PC-3 (cell line): ENCODE measurements at regions not wholly inside any gene's neighbourhood (a gene's known extent, or its start where the extent isn't known, plus 50 kb on each side); places are given as distances from the start of the nearest gene placed in this dataset.

Experiments used
- ATAC-seq: fragments of 200-7000 bp; cut with Tn5 transposase; 2 replicates; pipeline ENCODE4 v1.9.1; 2020; ENCODE audit warnings: mild to moderate bottlenecking, moderate library complexity
- BruUV-seq: library from RNA; stranded (reverse); fragments of 400-500 nt; replicated peaks from 2 replicates; lab custom pipeline; 2021; lab: Mats Ljungman, UMichigan
- CTCF ChIA-PET: fragments of 300-600 bp; sonication (Branson Sonifier 250); formaldehyde crosslinking; loops from one replicate; lab custom pipeline; 2022; ENCODE audit warnings: antibody characterized with exemption; lab: Charles Lee
- POLR2A ChIA-PET: fragments of 300-600 bp; sonication (Branson Sonifier 250); formaldehyde crosslinking; loops from one replicate; lab custom pipeline; 2022; ENCODE audit warnings: antibody characterized with exemption; ENCODE audit not compliant: unreplicated experiment; lab: Charles Lee
- DNase-seq: peaks from one replicate; pipeline ENCODE4 v3.0.0-alpha.2; 2015
- H2AFZ ChIP-seq: fragments of 300-600 bp; sonication (generic); 2 replicates; pipeline ENCODE4 v1.6.0; 2016; ENCODE audit warnings: antibody characterized with exemption, low read length
- H3F3A ChIP-seq: fragments of 300-600 bp; sonication (generic); one replicate; pipeline ENCODE4 v1.6.0; 2017; ENCODE audit warnings: antibody characterized with exemption, low read length, control low read depth, mild to moderate bottlenecking; ENCODE audit not compliant: unreplicated experiment
- H3K27ac ChIP-seq: fragments of 300-600 bp; sonication (generic); 2 replicates; pipeline ENCODE4 v1.5.1; 2016; ENCODE audit warnings: mild to moderate bottlenecking, low read length
- H3K27me3 ChIP-seq: fragments of 300-600 bp; sonication (generic); 2 replicates; pipeline ENCODE4 v1.6.1; 2016; ENCODE audit warnings: low read length, mixed read lengths
- H3K36me3 ChIP-seq: fragments of 300-600 bp; sonication (generic); 2 replicates; pipeline ENCODE4 v1.6.1; 2016; ENCODE audit warnings: low read depth, mixed run types, low read length, mixed read lengths
- H3K4me1 ChIP-seq: fragments of 300-600 bp; sonication (generic); 2 replicates; pipeline ENCODE4 v1.5.1; 2016; ENCODE audit warnings: low read length; ENCODE audit not compliant: insufficient read depth
- H3K4me2 ChIP-seq: fragments of 300-600 bp; sonication (generic); 2 replicates; pipeline ENCODE4 v1.6.0; 2016; ENCODE audit warnings: low read length
- H3K4me3 ChIP-seq: fragments of 300-600 bp; sonication (generic); 2 replicates; pipeline ENCODE4 v1.5.1; 2016; ENCODE audit warnings: mild to moderate bottlenecking, low read length, mixed read lengths
- H3K79me2 ChIP-seq: fragments of 300-600 bp; sonication (generic); 2 replicates; pipeline ENCODE4 v1.6.1; 2017; ENCODE audit warnings: low read length, mixed read lengths
- H3K9ac ChIP-seq: fragments of 300-600 bp; sonication (generic); 2 replicates; pipeline ENCODE4 v1.6.0; 2016; ENCODE audit warnings: mild to moderate bottlenecking, low read length
- H3K9me2 ChIP-seq: fragments of 300-600 bp; sonication (generic); replicated peaks from 2 replicates; pipeline ENCODE4 v1.6.1; 2016; ENCODE audit warnings: mixed run types, low read length, mixed read lengths
- H3K9me3 ChIP-seq: fragments of 300-600 bp; sonication (generic); 2 replicates; pipeline ENCODE4 v1.6.1; 2016; ENCODE audit warnings: low read length, mixed read lengths
- H4K20me1 ChIP-seq: fragments of 300-600 bp; sonication (generic); 2 replicates; pipeline ENCODE4 v1.6.1; 2016; ENCODE audit warnings: low read length, mixed read lengths
- EZH2 ChIP-seq: fragments of 300-600 bp; sonication (generic); IDR thresholded peaks from one replicate; pipeline ENCODE4 v1.6.1; 2017; ENCODE audit warnings: antibody characterized with exemption, mild to moderate bottlenecking, low read length; ENCODE audit not compliant: unreplicated experiment
- EZH2phosphoT487 ChIP-seq: fragments of 300-600 bp; sonication (generic); IDR thresholded peaks from 2 replicates; pipeline ENCODE4 v1.6.1; 2018; ENCODE audit warnings: mild to moderate bottlenecking, antibody characterized with exemption, low read length, borderline replicate concordance
- intact Hi-C: fragments of 100-400 bp; cut with micrococcal nuclease; formaldehyde crosslinking; loops from 2 replicates; pipeline ENCODE4 v1.9.0; 2023
- TF ChIP-seq, protein P1 (sequence below): fragments of 300-600 bp; sonication (generic); conservative IDR thresholded peaks from 2 replicates; pipeline ENCODE4 v1.5.1; 2017; ENCODE audit warnings: antibody characterized with exemption, low read depth, mild to moderate bottlenecking, low read length

DNA sequence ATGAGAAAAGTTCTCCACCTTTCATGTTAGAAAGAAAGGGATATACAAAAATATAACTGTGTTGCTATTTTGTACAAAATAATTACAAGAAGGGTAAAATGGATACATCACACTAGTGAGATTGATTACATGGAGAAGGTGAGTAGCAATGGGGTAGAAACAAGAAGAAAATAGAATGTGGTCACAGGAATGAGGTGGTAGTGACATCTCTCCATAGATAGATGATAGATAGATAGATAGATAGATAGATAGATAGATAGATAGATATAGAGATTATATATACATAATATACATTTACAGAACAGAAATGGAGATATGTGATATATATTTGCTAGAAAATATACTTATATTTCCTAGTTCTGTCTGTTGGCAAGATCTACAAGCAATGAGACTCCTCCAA is 95.3 kb upstream of the RGPD4 start:
- no peaks in the 10 kb centered on the region for H3K27me3 ChIP-seq
- no peaks in the 10 kb centered on the region for H3F3A ChIP-seq
- H3K4me1 ChIP-seq: peaks cover 9% of the 10 kb centered on the region
- no peaks in the 10 kb centered on the region for H4K20me1 ChIP-seq
- POLR2A ChIA-PET: no interaction called here
- H3K27ac ChIP-seq: no peak overlapping the region
- intact Hi-C loops: no loop called here
- CTCF ChIA-PET: no interaction called here
- ATAC-seq: no peak
- no peaks in the 10 kb centered on the region for H3K36me3 ChIP-seq
- H3K4me3 ChIP-seq: no peak overlapping the region
- H3K9ac ChIP-seq: no peak overlapping the region
- H3K79me2 ChIP-seq: no peaks in the 10 kb centered on the region
- H2AFZ ChIP-seq: no peak overlapping the region
- TF ChIP-seq EZH2phosphoT487: no peak
- TF ChIP-seq EZH2: no peak
- TF ChIP-seq, protein P1, sequence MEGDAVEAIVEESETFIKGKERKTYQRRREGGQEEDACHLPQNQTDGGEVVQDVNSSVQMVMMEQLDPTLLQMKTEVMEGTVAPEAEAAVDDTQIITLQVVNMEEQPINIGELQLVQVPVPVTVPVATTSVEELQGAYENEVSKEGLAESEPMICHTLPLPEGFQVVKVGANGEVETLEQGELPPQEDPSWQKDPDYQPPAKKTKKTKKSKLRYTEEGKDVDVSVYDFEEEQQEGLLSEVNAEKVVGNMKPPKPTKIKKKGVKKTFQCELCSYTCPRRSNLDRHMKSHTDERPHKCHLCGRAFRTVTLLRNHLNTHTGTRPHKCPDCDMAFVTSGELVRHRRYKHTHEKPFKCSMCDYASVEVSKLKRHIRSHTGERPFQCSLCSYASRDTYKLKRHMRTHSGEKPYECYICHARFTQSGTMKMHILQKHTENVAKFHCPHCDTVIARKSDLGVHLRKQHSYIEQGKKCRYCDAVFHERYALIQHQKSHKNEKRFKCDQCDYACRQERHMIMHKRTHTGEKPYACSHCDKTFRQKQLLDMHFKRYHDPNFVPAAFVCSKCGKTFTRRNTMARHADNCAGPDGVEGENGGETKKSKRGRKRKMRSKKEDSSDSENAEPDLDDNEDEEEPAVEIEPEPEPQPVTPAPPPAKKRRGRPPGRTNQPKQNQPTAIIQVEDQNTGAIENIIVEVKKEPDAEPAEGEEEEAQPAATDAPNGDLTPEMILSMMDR: no peak
- DNase-seq: no peak
- BruUV-seq: no TSS peak
- no peaks in the 10 kb centered on the region for H3K9me2 ChIP-seq
- H3K9me3 ChIP-seq: no peaks in the 10 kb centered on the region
- peak overlapping the region; percentile 24 for H3K4me2 ChIP-seq

GRCh38 chr2:107735201-107735600 is 91.5 kb upstream of the RGPD4 start:
- ATAC-seq (no peak), DNase-seq (no peak)
- BruUV-seq: no TSS peak
- H3K4me3 ChIP-seq: no peak overlapping the region
- H3K9ac ChIP-seq: no peak overlapping the region
- no peak overlapping the region for H3K27ac ChIP-seq
- ChIA-PET CTCF (no interaction called here), POLR2A (no interaction called here)
- TF ChIP-seq, protein P1: no peak
- TF ChIP-seq EZH2: no peak
- no peak for TF ChIP-seq EZH2phosphoT487
- H3K4me1 ChIP-seq: peaks cover 9% of the 10 kb centered on the region
- no peaks in the 10 kb centered on the region for H3K79me2 ChIP-seq
- H3K27me3 ChIP-seq: 0 out of 2 replicates have a peak, but pooled peaks cover 3% of the 10 kb centered on the region
- H2AFZ ChIP-seq: no peak overlapping the region
- intact Hi-C loops: no loop called here
- H3K9me2 ChIP-seq: no peaks in the 10 kb centered on the region
- H4K20me1 ChIP-seq: no peaks in the 10 kb centered on the region
- no peak overlapping the region for H3K4me2 ChIP-seq
- H3F3A ChIP-seq: no peaks in the 10 kb centered on the region
- H3K36me3 ChIP-seq: no peaks in the 10 kb centered on the region
- no peaks in the 10 kb centered on the region for H3K9me3 ChIP-seq

GRCh38 chr2:107737756-107738155 is 88.9 kb upstream of the RGPD4 start:
- H3F3A ChIP-seq: no peaks in the 10 kb centered on the region
- POLR2A ChIA-PET: no interaction called here
- no peak overlapping the region for H3K4me3 ChIP-seq
- no peaks in the 10 kb centered on the region for H3K4me1 ChIP-seq
- 0 out of 2 replicates have a peak, but pooled peaks cover 3% of the 10 kb centered on the region for H3K27me3 ChIP-seq
- no peak overlapping the region for H3K27ac ChIP-seq
- H4K20me1 ChIP-seq: no peaks in the 10 kb centered on the region
- intact Hi-C loops: no loop called here
- no peak overlapping the region for H2AFZ ChIP-seq
- no peaks in the 10 kb centered on the region for H3K79me2 ChIP-seq
- H3K9ac ChIP-seq: no peak overlapping the region
- no peaks in the 10 kb centered on the region for H3K36me3 ChIP-seq
- no peaks in the 10 kb centered on the region for H3K9me2 ChIP-seq
- ATAC-seq (no peak), DNase-seq (no peak)
- no TSS peak for BruUV-seq
- H3K9me3 ChIP-seq: no peaks in the 10 kb centered on the region
- H3K4me2 ChIP-seq: no peak overlapping the region
- TF ChIP-seq EZH2phosphoT487 (no peak), EZH2 (no peak)
- TF ChIP-seq, protein P1: no peak
- CTCF ChIA-PET: no interaction called here
